ENCODE measurements at regions not wholly inside any gene's neighbourhood (a gene's known extent, or its start where the extent isn't known, plus 50 kb on each side); places are given as distances from the start of the nearest gene placed in this dataset.
"Not testable (repeated sequence)": the region's sequence is repeated elsewhere in the genome, so short reads cannot be mapped to it uniquely, and the experiment has no call there.

DNA sequence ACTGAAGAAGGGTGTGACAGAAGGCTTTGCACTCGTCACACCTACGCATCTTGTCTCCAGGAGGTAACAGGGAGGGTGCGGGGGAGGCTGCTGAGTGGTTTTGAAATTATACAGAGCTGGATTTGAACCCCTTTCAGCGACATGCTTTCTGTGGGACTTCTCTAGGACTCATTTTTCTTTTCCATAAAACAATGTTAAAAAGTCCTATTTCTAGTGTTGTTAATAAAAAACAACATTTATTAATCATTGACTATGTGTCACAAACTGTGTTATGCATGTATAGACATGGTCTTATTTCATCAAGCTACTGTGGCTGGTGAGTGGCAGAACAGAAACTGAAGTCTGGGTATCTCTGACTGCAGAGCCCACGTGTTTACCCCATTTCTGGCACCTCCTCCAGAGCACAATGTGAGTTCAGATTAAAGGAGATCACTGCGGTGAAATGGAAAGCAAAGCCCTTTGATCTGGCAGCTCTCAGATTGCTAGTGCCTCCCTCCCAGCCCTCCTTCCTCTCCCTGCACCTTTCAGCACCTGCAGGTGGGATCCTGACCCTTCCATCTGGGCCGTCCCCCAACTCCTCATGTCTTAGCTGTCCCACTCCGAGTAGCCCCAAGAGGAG is 315.5 kb upstream of the MYT1L start:
- TF ChIP-seq MEF2A (IDR thresholded peaks at IDR 0.05; ENCODE audit: borderline replicate concordance, low read depth): no peak
- TF ChIP-seq, protein P1, sequence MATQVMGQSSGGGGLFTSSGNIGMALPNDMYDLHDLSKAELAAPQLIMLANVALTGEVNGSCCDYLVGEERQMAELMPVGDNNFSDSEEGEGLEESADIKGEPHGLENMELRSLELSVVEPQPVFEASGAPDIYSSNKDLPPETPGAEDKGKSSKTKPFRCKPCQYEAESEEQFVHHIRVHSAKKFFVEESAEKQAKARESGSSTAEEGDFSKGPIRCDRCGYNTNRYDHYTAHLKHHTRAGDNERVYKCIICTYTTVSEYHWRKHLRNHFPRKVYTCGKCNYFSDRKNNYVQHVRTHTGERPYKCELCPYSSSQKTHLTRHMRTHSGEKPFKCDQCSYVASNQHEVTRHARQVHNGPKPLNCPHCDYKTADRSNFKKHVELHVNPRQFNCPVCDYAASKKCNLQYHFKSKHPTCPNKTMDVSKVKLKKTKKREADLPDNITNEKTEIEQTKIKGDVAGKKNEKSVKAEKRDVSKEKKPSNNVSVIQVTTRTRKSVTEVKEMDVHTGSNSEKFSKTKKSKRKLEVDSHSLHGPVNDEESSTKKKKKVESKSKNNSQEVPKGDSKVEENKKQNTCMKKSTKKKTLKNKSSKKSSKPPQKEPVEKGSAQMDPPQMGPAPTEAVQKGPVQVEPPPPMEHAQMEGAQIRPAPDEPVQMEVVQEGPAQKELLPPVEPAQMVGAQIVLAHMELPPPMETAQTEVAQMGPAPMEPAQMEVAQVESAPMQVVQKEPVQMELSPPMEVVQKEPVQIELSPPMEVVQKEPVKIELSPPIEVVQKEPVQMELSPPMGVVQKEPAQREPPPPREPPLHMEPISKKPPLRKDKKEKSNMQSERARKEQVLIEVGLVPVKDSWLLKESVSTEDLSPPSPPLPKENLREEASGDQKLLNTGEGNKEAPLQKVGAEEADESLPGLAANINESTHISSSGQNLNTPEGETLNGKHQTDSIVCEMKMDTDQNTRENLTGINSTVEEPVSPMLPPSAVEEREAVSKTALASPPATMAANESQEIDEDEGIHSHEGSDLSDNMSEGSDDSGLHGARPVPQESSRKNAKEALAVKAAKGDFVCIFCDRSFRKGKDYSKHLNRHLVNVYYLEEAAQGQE (IDR thresholded peaks at IDR 0.05; ENCODE audit: low read depth, low read length): no peak
- TF ChIP-seq FOSL2 (IDR thresholded peaks at IDR 0.05; ENCODE audit: borderline replicate concordance, low read depth): no peak
- TF ChIP-seq RXRA (IDR thresholded peaks at IDR 0.05; ENCODE audit: borderline replicate concordance, low read depth): no peak
- TF ChIP-seq, protein P2, sequence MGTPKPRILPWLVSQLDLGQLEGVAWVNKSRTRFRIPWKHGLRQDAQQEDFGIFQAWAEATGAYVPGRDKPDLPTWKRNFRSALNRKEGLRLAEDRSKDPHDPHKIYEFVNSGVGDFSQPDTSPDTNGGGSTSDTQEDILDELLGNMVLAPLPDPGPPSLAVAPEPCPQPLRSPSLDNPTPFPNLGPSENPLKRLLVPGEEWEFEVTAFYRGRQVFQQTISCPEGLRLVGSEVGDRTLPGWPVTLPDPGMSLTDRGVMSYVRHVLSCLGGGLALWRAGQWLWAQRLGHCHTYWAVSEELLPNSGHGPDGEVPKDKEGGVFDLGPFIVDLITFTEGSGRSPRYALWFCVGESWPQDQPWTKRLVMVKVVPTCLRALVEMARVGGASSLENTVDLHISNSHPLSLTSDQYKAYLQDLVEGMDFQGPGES (IDR thresholded peaks at IDR 0.05; ENCODE audit: low read depth, low read length): no peak
- no peak for TF ChIP-seq GATA2 (CRISPR knock-in tag; IDR thresholded peaks at IDR 0.05)
- TF ChIP-seq SMC3 (IDR thresholded peaks at IDR 0.05; ENCODE audit: low read depth, low read length): no peak
- TF ChIP-seq RFX5 (IDR thresholded peaks at IDR 0.05; ENCODE audit: low read length): no peak
- peak; percentile 17 for DNase-seq
- no peaks in the 10 kb centered on the region for H3K9me2 ChIP-seq
- no peak overlapping the region for H3K4me3 ChIP-seq (ENCODE audit: low read depth in 2 of 2, low read length in 1 of 2)
- H3K79me2 ChIP-seq (ENCODE audit: insufficient read depth): no peaks in the 10 kb centered on the region
- no peak overlapping the region for H3K27ac ChIP-seq (ENCODE audit: low read depth in 2 of 2, low read length in 1 of 2)
- H3K27me3 ChIP-seq (ENCODE audit: insufficient read depth): no peaks in the 10 kb centered on the region
- H3K9ac ChIP-seq: no peak overlapping the region
- H3K36me3 ChIP-seq (replicated peaks in 1 of 2; ENCODE audit: control insufficient read depth in 1 of 2, insufficient read depth in 2 of 2, low read length in 1 of 2): no peaks in the 10 kb centered on the region
- WGBS (ENCODE audit: low lambda C conversion rate): 23% methylated on average over 8 of the region's 8 CpGs
- H3K4me1 ChIP-seq (ENCODE audit: control insufficient read depth in 1 of 2, insufficient read depth in 2 of 2, low read depth in 1 of 2, low read length in 1 of 2): no peaks in the 10 kb centered on the region; a peak in 1 of 4 replicates
- CTCF ChIA-PET: interaction anchor here (1.6 kb wide), 1 partner anchor 736 kb away, joined by 3 read pairs; no protein-coding TSS in a partner anchor
- no peak overlapping the region for H2AFZ ChIP-seq (ENCODE audit: low read depth)
- H3K9me3 ChIP-seq: peaks cover 3% of the 10 kb centered on the region; the same call in 1 of the 2 replicates
- H4K20me1 ChIP-seq (ENCODE audit: insufficient read depth): no peaks in the 10 kb centered on the region
- H3F3A ChIP-seq (replicated peaks; ENCODE audit: insufficient read depth): no peaks in the 10 kb centered on the region
- no peak overlapping the region for H3K4me2 ChIP-seq
- POLR2A ChIA-PET: no interaction called here

DNA sequence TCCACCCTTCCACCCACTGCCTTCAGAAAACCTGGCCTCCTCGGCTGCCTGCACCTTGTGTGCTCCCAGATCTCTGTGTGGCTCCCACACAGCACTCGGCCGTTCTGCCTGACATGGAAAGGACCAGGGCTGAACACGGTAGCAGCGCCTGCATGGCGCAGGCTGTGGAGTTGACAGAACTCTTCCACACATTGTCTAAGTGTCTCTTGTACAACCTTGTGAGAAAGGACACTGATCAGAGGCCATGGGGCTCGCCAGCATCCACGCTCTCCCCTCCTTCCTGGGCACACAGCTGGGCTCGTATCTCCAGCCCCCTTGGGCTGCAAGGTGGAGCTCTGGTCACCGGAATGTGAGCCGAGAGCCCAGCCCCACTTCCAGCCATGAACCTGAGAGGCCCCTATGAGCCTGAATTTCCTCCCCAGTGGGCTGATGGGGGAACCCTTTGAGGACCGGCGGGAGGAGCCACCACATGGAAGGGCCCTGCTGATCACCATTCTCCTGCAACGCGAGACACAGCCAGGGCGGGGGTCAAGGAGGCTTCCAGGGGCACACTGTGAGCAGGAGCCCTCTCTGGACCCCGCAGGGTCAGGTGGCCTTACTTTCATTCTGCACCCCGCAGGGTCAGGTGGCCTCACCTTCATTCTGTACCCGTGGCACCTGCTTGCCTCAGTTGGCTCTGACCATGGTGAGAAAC is 314.2 kb upstream of the MYT1L start:
- no peak overlapping the region for H3K4me3 ChIP-seq (ENCODE audit: low read depth in 2 of 2, low read length in 1 of 2)
- H3F3A ChIP-seq (replicated peaks; ENCODE audit: insufficient read depth): no peaks in the 10 kb centered on the region
- H3K4me1 ChIP-seq (ENCODE audit: control insufficient read depth in 1 of 2, insufficient read depth in 2 of 2, low read depth in 1 of 2, low read length in 1 of 2): no peaks in the 10 kb centered on the region; a peak in 1 of 4 replicates
- H3K36me3 ChIP-seq (replicated peaks in 1 of 2; ENCODE audit: control insufficient read depth in 1 of 2, insufficient read depth in 2 of 2, low read length in 1 of 2): no peaks in the 10 kb centered on the region
- H3K27me3 ChIP-seq (ENCODE audit: insufficient read depth): no peaks in the 10 kb centered on the region
- no peak overlapping the region for H3K4me2 ChIP-seq
- H3K9me3 ChIP-seq: peaks cover 3% of the 10 kb centered on the region; the same call in 1 of the 2 replicates
- no peaks in the 10 kb centered on the region for H3K9me2 ChIP-seq
- CTCF ChIA-PET: no interaction called here
- no peak overlapping the region for H2AFZ ChIP-seq (ENCODE audit: low read depth)
- no peak overlapping the region for H3K27ac ChIP-seq (ENCODE audit: low read depth in 2 of 2, low read length in 1 of 2)
- H3K9ac ChIP-seq: no peak overlapping the region
- no peaks in the 10 kb centered on the region for H3K79me2 ChIP-seq (ENCODE audit: insufficient read depth)
- peak; percentile 19 for DNase-seq
- TF ChIP-seq TCF12 (IDR thresholded peaks at IDR 0.05): no peak
- TF ChIP-seq, protein P3, sequence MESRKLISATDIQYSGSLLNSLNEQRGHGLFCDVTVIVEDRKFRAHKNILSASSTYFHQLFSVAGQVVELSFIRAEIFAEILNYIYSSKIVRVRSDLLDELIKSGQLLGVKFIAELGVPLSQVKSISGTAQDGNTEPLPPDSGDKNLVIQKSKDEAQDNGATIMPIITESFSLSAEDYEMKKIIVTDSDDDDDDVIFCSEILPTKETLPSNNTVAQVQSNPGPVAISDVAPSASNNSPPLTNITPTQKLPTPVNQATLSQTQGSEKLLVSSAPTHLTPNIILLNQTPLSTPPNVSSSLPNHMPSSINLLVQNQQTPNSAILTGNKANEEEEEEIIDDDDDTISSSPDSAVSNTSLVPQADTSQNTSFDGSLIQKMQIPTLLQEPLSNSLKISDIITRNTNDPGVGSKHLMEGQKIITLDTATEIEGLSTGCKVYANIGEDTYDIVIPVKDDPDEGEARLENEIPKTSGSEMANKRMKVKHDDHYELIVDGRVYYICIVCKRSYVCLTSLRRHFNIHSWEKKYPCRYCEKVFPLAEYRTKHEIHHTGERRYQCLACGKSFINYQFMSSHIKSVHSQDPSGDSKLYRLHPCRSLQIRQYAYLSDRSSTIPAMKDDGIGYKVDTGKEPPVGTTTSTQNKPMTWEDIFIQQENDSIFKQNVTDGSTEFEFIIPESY (IDR thresholded peaks at IDR 0.05; ENCODE audit: borderline replicate concordance, low read depth): no peak
- no peak for TF ChIP-seq GABPA (IDR thresholded peaks at IDR 0.05; ENCODE audit: low read depth)
- no peak for TF ChIP-seq SMC3 (IDR thresholded peaks at IDR 0.05; ENCODE audit: low read depth, low read length)
- TF ChIP-seq EP300 (IDR thresholded peaks at IDR 0.05; ENCODE audit: borderline replicate concordance in 1 of 2, low read depth in 1 of 2, low read length in 1 of 2): no peak
- no peak for TF ChIP-seq CHD2 (IDR thresholded peaks at IDR 0.05; ENCODE audit: low read length, partially characterized antibody)
- TF ChIP-seq RFX5 (IDR thresholded peaks at IDR 0.05; ENCODE audit: low read length): no peak
- POLR2A ChIA-PET: no interaction called here
- 56% methylated on average over 10 of the region's 19 CpGs for WGBS (ENCODE audit: low lambda C conversion rate)
- H4K20me1 ChIP-seq (ENCODE audit: insufficient read depth): no peaks in the 10 kb centered on the region

DNA sequence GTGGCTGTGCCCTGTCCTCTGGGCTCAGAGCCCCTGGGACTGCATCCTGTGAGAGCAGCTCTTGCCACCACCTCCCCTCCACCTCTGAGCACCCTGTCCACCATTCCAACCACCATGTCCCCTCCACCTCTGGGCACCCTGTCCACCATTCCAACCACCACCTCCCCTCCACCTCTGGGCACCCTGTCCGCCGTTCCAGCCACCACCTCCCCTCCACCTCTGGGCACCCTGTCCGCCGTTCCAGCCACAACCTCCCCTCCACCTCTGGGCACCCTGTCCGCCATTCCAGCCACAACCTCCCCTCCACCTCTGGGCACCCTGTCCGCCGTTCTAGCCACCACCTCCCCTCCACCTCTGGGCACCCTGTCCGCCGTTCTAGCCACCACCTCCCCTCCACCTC is 313.7 kb upstream of the MYT1L start:
- H3K4me3 ChIP-seq (ENCODE audit: low read depth in 2 of 2, low read length in 1 of 2); H3K79me2 ChIP-seq (ENCODE audit: insufficient read depth); POLR2A ChIA-PET; H3K27ac ChIP-seq (ENCODE audit: low read depth in 2 of 2, low read length in 1 of 2); H3K9me2 ChIP-seq; H3K9me3 ChIP-seq; H2AFZ ChIP-seq (ENCODE audit: low read depth); H3F3A ChIP-seq (replicated peaks; ENCODE audit: insufficient read depth); H3K36me3 ChIP-seq (replicated peaks in 1 of 2; ENCODE audit: control insufficient read depth in 1 of 2, insufficient read depth in 2 of 2, low read length in 1 of 2); H3K4me1 ChIP-seq (ENCODE audit: control insufficient read depth in 1 of 2, insufficient read depth in 2 of 2, low read depth in 1 of 2, low read length in 1 of 2); H3K27me3 ChIP-seq (ENCODE audit: insufficient read depth); DNase-seq; CTCF ChIA-PET; H3K4me2 ChIP-seq; H3K9ac ChIP-seq; H4K20me1 ChIP-seq (ENCODE audit: insufficient read depth): not testable (repeated sequence)
- WGBS (ENCODE audit: low lambda C conversion rate): 65% methylated on average over 9 of the region's 9 CpGs
